Activated naive CD8-positive, alpha-beta T cell treated with anti-CD3 and anti-CD28 coated beads, Interleukin-2, amount 50 U/mL, for 16 hours (primary cell): ENCODE measurements at regions not wholly inside any gene's neighbourhood (a gene's known extent, or its start where the extent isn't known, plus 50 kb on each side); places are given as distances from the start of the nearest gene placed in this dataset.
"Not testable (repeated sequence)": the region's sequence is repeated elsewhere in the genome, so short reads cannot be mapped to it uniquely, and the experiment has no call there.

Source experiments
- DNase-seq: peaks from one replicate; pipeline ENCODE4 v3.0.0-alpha.2; 2020; ENCODE audit warnings: low read depth, low spot score

- DNase-seq: no peak
Measured at GRCh38 chr4:101670370-101670769, 120.2 kb upstream of the BANK1 start.

GRCh38 chr4:101669832-101670188 lies 120.7 kb upstream of the BANK1 start:
- DNase-seq: no peak

- DNase-seq: no peak
Measured at GRCh38 chr4:101669138-101669831, 121.2 kb upstream of the BANK1 start.

GRCh38 chr4:101667348-101667747 lies 123.2 kb upstream of the BANK1 start:
- DNase-seq: no peak

GRCh38 chr4:101660607-101661006 lies 129.9 kb upstream of the BANK1 start:
- DNase-seq: no peak

GRCh38 chr4:101655857-101656256 lies 134.7 kb upstream of the BANK1 start:
- DNase-seq: no peak

GRCh38 chr4:101655005-101655404 lies 135.5 kb upstream of the BANK1 start:
- no peak for DNase-seq

GRCh38 chr4:101651778-101652177 lies 138.8 kb upstream of the BANK1 start:
- no peak for DNase-seq

GRCh38 chr4:101649790-101650515 lies 140.6 kb upstream of the BANK1 start:
- no peak for DNase-seq

- DNase-seq: no peak
Measured at GRCh38 chr4:101647710-101648034, 142.9 kb upstream of the BANK1 start.

GRCh38 chr4:101644516-101644915 lies 146.0 kb upstream of the BANK1 start:
- no peak for DNase-seq

- no peak for DNase-seq
Measured at GRCh38 chr4:101643186-101643837, 147.2 kb upstream of the BANK1 start.

GRCh38 chr4:101632766-101633165 lies 157.8 kb upstream of the BANK1 start:
- not testable (repeated sequence) for DNase-seq

GRCh38 chr4:101630319-101630986 lies 160.1 kb upstream of the BANK1 start:
- no peak for DNase-seq

GRCh38 chr4:101621120-101621519 lies 169.4 kb upstream of the BANK1 start:
- no peak for DNase-seq

- no peak for DNase-seq
Measured at GRCh38 chr4:101615652-101616051, 174.9 kb upstream of the BANK1 start.

GRCh38 chr4:101606989-101607388 lies 183.5 kb upstream of the BANK1 start:
- not testable (repeated sequence) for DNase-seq

- DNase-seq: no peak
Measured at GRCh38 chr4:101604976-101605375, 185.6 kb upstream of the BANK1 start.

- DNase-seq: no peak
Measured at GRCh38 chr4:101600287-101600686, 190.2 kb upstream of the BANK1 start.

GRCh38 chr4:101599620-101600019 lies 190.9 kb upstream of the BANK1 start:
- DNase-seq: no peak

GRCh38 chr4:101596781-101597552 lies 193.6 kb upstream of the BANK1 start:
- no peak for DNase-seq

- DNase-seq: no peak
Measured at GRCh38 chr4:101594588-101594987, 195.9 kb upstream of the BANK1 start.
